ENCODE measurements at regions not wholly inside any gene's neighbourhood (a gene's known extent, or its start where the extent isn't known, plus 50 kb on each side); places are given as distances from the start of the nearest gene placed in this dataset.

- no peaks in the 10 kb centered on the region for H3K9me3 ChIP-seq (ENCODE audit: low read length)
- no peak overlapping the region for H2AFZ ChIP-seq (ENCODE audit: low read length)
- no peak for DNase-seq (ENCODE audit: low spot score)
- POLR2A ChIA-PET, result no interaction called here
- H4K20me1 ChIP-seq (ENCODE audit: insufficient read depth, low read length), result no peaks in the 10 kb centered on the region
- CTCF ChIA-PET (ENCODE audit: unreplicated experiment), result no interaction called here
- intact Hi-C loops (cut with micrococcal nuclease; ENCODE audit: unreplicated experiment), result no loop called here
- no peak overlapping the region for H3K4me2 ChIP-seq (ENCODE audit: low read length)
- no peak for TF ChIP-seq CTCF (conservative IDR thresholded peaks at IDR 0.05; ENCODE audit: low read length)
- TF ChIP-seq EZH2phosphoT487 (IDR thresholded peaks at IDR 0.05; ENCODE audit: borderline replicate concordance, low read depth, low read length), result no peak
- BruUV-seq (replicated peaks), result no TSS peak
- no peaks in the 10 kb centered on the region for H3K4me1 ChIP-seq (ENCODE audit: insufficient read depth, low read length, poor library complexity, severe bottlenecking)
- no peak overlapping the region for H3K27ac ChIP-seq (ENCODE audit: low read depth, low read length, poor library complexity, severe bottlenecking)
- H3K79me2 ChIP-seq (ENCODE audit: insufficient read depth, low read depth, low read length), result no peaks in the 10 kb centered on the region
- no peaks in the 10 kb centered on the region for H3K36me3 ChIP-seq (ENCODE audit: insufficient read depth, low read length)
- H3K9me2 ChIP-seq (ENCODE audit: insufficient read depth, low read length), result no peaks in the 10 kb centered on the region
- no peak overlapping the region for H3K4me3 ChIP-seq (ENCODE audit: low read depth, low read length, poor library complexity, severe bottlenecking)
Measured at GRCh38 chr21:35350965-35351364, 301.9 kb upstream of the RUNX1 start.

- no TSS peak for BruUV-seq (replicated peaks)
- no peaks in the 10 kb centered on the region for H3K36me3 ChIP-seq (ENCODE audit: insufficient read depth, low read length)
- ChIA-PET POLR2A (no interaction called here), CTCF (ENCODE audit: unreplicated experiment) (no interaction called here)
- no peak overlapping the region for H3K27ac ChIP-seq (ENCODE audit: low read depth, low read length, poor library complexity, severe bottlenecking)
- no peaks in the 10 kb centered on the region for H3K79me2 ChIP-seq (ENCODE audit: insufficient read depth, low read depth, low read length)
- DNase-seq (ENCODE audit: low spot score), result no peak
- H3K9me2 ChIP-seq (ENCODE audit: insufficient read depth, low read length), result no peaks in the 10 kb centered on the region
- TF ChIP-seq CTCF (conservative IDR thresholded peaks at IDR 0.05; ENCODE audit: low read length) (no peak), EZH2phosphoT487 (IDR thresholded peaks at IDR 0.05; ENCODE audit: borderline replicate concordance, low read depth, low read length) (no peak)
- no peak overlapping the region for H3K4me3 ChIP-seq (ENCODE audit: low read depth, low read length, poor library complexity, severe bottlenecking)
- intact Hi-C loops (cut with micrococcal nuclease; ENCODE audit: unreplicated experiment), result no loop called here
- no peak overlapping the region for H3K4me2 ChIP-seq (ENCODE audit: low read length)
- H2AFZ ChIP-seq (ENCODE audit: low read length), result no peak overlapping the region
- no peaks in the 10 kb centered on the region for H3K9me3 ChIP-seq (ENCODE audit: low read length)
- H4K20me1 ChIP-seq (ENCODE audit: insufficient read depth, low read length), result no peaks in the 10 kb centered on the region
- no peaks in the 10 kb centered on the region for H3K4me1 ChIP-seq (ENCODE audit: insufficient read depth, low read length, poor library complexity, severe bottlenecking)
Measured at GRCh38 chr21:35349376-35350080, 300.4 kb upstream of the RUNX1 start.

GRCh38 chr21:35348686-35349085 is 299.6 kb upstream of the RUNX1 start:
- Histone ChIP-seq H3K4me1 (ENCODE audit: insufficient read depth, low read length, poor library complexity, severe bottlenecking) (no peaks in the 10 kb centered on the region), H3K9me3 (ENCODE audit: low read length) (no peaks in the 10 kb centered on the region), H3K27ac (ENCODE audit: low read depth, low read length, poor library complexity, severe bottlenecking) (no peak overlapping the region), H3K79me2 (ENCODE audit: insufficient read depth, low read depth, low read length) (no peaks in the 10 kb centered on the region), H3K36me3 (ENCODE audit: insufficient read depth, low read length) (no peaks in the 10 kb centered on the region), H3K9me2 (ENCODE audit: insufficient read depth, low read length) (no peaks in the 10 kb centered on the region), H4K20me1 (ENCODE audit: insufficient read depth, low read length) (no peaks in the 10 kb centered on the region), H2AFZ (ENCODE audit: low read length) (no peak overlapping the region), H3K4me3 (ENCODE audit: low read depth, low read length, poor library complexity, severe bottlenecking) (no peak overlapping the region), H3K4me2 (ENCODE audit: low read length) (no peak overlapping the region)
- POLR2A ChIA-PET, result no interaction called here
- DNase-seq (ENCODE audit: low spot score), result no peak
- BruUV-seq (replicated peaks), result no TSS peak
- CTCF ChIA-PET (ENCODE audit: unreplicated experiment), result no interaction called here
- no peak for TF ChIP-seq EZH2phosphoT487 (IDR thresholded peaks at IDR 0.05; ENCODE audit: borderline replicate concordance, low read depth, low read length)
- no peak for TF ChIP-seq CTCF (conservative IDR thresholded peaks at IDR 0.05; ENCODE audit: low read length)
- intact Hi-C loops (cut with micrococcal nuclease; ENCODE audit: unreplicated experiment), result no loop called here

All from OCI-LY7 (cell line).